ENCODE measurements at regions not wholly inside any gene's neighbourhood (a gene's known extent, or its start where the extent isn't known, plus 50 kb on each side); places are given as distances from the start of the nearest gene placed in this dataset.

GRCh38 chr3:120850381-120851295, 57.4 kb upstream of the STXBP5L start:
- peaks cover 6% of the 10 kb centered on the region for H3K27me3 Mint-ChIP-seq (ENCODE audit: low read depth)
- no peaks in the 10 kb centered on the region for H3K9me3 Mint-ChIP-seq (ENCODE audit: low read depth)
- H3K27ac Mint-ChIP-seq (ENCODE audit: unreplicated experiment): no peak overlapping the region
- no peaks in the 10 kb centered on the region for H3K36me3 Mint-ChIP-seq (ENCODE audit: low read depth)
- DNase-seq (ENCODE audit: low spot score): no peak
- peaks cover 2% of the 10 kb centered on the region for H3K4me1 Mint-ChIP-seq (ENCODE audit: low read depth)
- TF ChIP-seq CTCF (IDR thresholded peaks at IDR 0.05): no peak
- H3K4me3 Mint-ChIP-seq (ENCODE audit: unreplicated experiment): no peak overlapping the region

GRCh38 chr3:120852412-120852811, 55.6 kb upstream of the STXBP5L start:
- Mint-ChIP-seq H3K4me3 (ENCODE audit: unreplicated experiment) (no peak overlapping the region), H3K9me3 (ENCODE audit: low read depth) (no peaks in the 10 kb centered on the region), H3K27ac (ENCODE audit: unreplicated experiment) (no peak overlapping the region), H3K4me1 (ENCODE audit: low read depth) (peaks cover 7% of the 10 kb centered on the region), H3K36me3 (ENCODE audit: low read depth) (no peaks in the 10 kb centered on the region), H3K27me3 (ENCODE audit: low read depth) (peaks cover 5% of the 10 kb centered on the region)
- no peak for TF ChIP-seq CTCF (IDR thresholded peaks at IDR 0.05)
- no peak for DNase-seq (ENCODE audit: low spot score)

- Mint-ChIP-seq H3K27ac (ENCODE audit: unreplicated experiment) (no peak overlapping the region), H3K4me1 (ENCODE audit: low read depth) (peaks cover 7% of the 10 kb centered on the region), H3K27me3 (ENCODE audit: low read depth) (peaks cover 5% of the 10 kb centered on the region), H3K9me3 (ENCODE audit: low read depth) (no peaks in the 10 kb centered on the region), H3K36me3 (ENCODE audit: low read depth) (no peaks in the 10 kb centered on the region), H3K4me3 (ENCODE audit: unreplicated experiment) (no peak overlapping the region)
- TF ChIP-seq CTCF (IDR thresholded peaks at IDR 0.05): no peak
- DNase-seq (ENCODE audit: low spot score): no peak
Measured at GRCh38 chr3:120853416-120853815, 54.6 kb upstream of the STXBP5L start.

GRCh38 chr3:120854908-120855526, 53.0 kb upstream of the STXBP5L start:
- H3K9me3 Mint-ChIP-seq (ENCODE audit: low read depth): no peaks in the 10 kb centered on the region
- H3K4me1 Mint-ChIP-seq (ENCODE audit: low read depth): peaks cover 7% of the 10 kb centered on the region
- no peak for TF ChIP-seq CTCF (IDR thresholded peaks at IDR 0.05)
- H3K27me3 Mint-ChIP-seq (ENCODE audit: low read depth): peaks cover 13% of the 10 kb centered on the region
- H3K4me3 Mint-ChIP-seq (ENCODE audit: unreplicated experiment): no peak overlapping the region
- no peak for DNase-seq (ENCODE audit: low spot score)
- H3K27ac Mint-ChIP-seq (ENCODE audit: unreplicated experiment): no peak overlapping the region
- no peaks in the 10 kb centered on the region for H3K36me3 Mint-ChIP-seq (ENCODE audit: low read depth)

GRCh38 chr3:120855665-120856437, 52.2 kb upstream of the STXBP5L start:
- H3K4me1 Mint-ChIP-seq (ENCODE audit: low read depth): peaks cover 7% of the 10 kb centered on the region
- peaks cover 17% of the 10 kb centered on the region for H3K27me3 Mint-ChIP-seq (ENCODE audit: low read depth)
- no peaks in the 10 kb centered on the region for H3K9me3 Mint-ChIP-seq (ENCODE audit: low read depth)
- no peak overlapping the region for H3K4me3 Mint-ChIP-seq (ENCODE audit: unreplicated experiment)
- H3K27ac Mint-ChIP-seq (ENCODE audit: unreplicated experiment): no peak overlapping the region
- H3K36me3 Mint-ChIP-seq (ENCODE audit: low read depth): no peaks in the 10 kb centered on the region
- DNase-seq (ENCODE audit: low spot score): peak; percentile 86
- TF ChIP-seq CTCF (IDR thresholded peaks at IDR 0.05): no peak

Measured in chondrocyte (in vitro differentiated cells).